ENCODE measurements at regions not wholly inside any gene's neighbourhood (a gene's known extent, or its start where the extent isn't known, plus 50 kb on each side); places are given as distances from the start of the nearest gene placed in this dataset.

DNA sequence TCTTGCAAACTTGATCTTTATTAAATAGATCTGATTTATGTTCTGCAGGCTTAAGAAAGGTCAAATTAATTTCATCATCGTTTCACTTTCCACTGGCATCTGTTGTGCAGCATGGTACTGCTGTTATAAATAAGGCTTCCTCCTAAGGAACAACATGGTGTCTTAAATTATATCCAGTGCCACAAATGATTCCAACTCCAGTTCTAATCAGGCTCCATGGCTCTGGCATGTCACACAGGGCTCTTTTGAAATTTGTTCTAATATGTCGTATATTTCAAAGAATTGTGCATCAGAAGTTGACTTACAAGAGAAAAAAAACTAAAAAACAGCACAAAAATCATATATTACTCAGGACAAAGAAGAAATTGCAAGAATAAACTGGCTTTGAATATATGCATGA lies 1090.8 kb upstream of the CELF2 start:
- Histone ChIP-seq H2BK12ac (ENCODE audit: low read length) (no peak overlapping the region), H3K36me3 (replicated peaks in 1 of 2; ENCODE audit: control insufficient read depth in 2 of 2, insufficient read depth in 2 of 2, low read length in 2 of 2) (no peaks in the 10 kb centered on the region), H3K14ac (ENCODE audit: low read length) (no peak overlapping the region), H3K4me3 (ENCODE audit: low read length in 2 of 2) (no peak overlapping the region), H3K27ac (replicated peaks; ENCODE audit: low read length) (no peak overlapping the region), H3K27me3 (ENCODE audit: control insufficient read depth in 3 of 3, insufficient read depth in 3 of 3, low read depth in 1 of 3, low read length in 3 of 3) (no peaks in the 10 kb centered on the region), H3K79me1 (ENCODE audit: low read depth, low read length) (no peaks in the 10 kb centered on the region), H2AK5ac (ENCODE audit: low read depth, low read length) (no peak overlapping the region), H4K91ac (ENCODE audit: low read depth, low read length, poor library complexity) (no peak overlapping the region), H3K4ac (ENCODE audit: low read length) (no peak overlapping the region), H3K18ac (ENCODE audit: low read length) (no peak overlapping the region), H3K4me1 (ENCODE audit: control insufficient read depth in 2 of 2, insufficient read depth in 1 of 2, low read depth in 1 of 2, low read length in 2 of 2) (no peaks in the 10 kb centered on the region), H2AFZ (ENCODE audit: low read length) (no peak overlapping the region), H2BK5ac (ENCODE audit: low read length) (no peak overlapping the region), H2BK120ac (ENCODE audit: low read depth, low read length) (no peak overlapping the region), H4K8ac (ENCODE audit: low read depth, low read length) (no peak overlapping the region), H2BK15ac (ENCODE audit: low read length) (no peak overlapping the region), H3K9me3 (replicated peaks in 1 of 2; ENCODE audit: control insufficient read depth in 2 of 2, insufficient read depth in 1 of 2, low read depth in 1 of 2, low read length in 2 of 2) (no peaks in the 10 kb centered on the region), H3K9ac (ENCODE audit: low read depth, low read length, poor library complexity) (no peak overlapping the region), H3K4me2 (ENCODE audit: insufficient read depth, low read length, poor library complexity, severe bottlenecking) (no peak overlapping the region), H3K23ac (ENCODE audit: low read depth, low read length, poor library complexity) (no peak overlapping the region)
- no CpG with 5 or more reads among the region's 2 CpGs for WGBS, 2 donors (ENCODE audit: extremely low coverage in 2 of 2, insufficient read length in 2 of 2, insufficient replicate concordance in 1 of 2)
- DNase-seq (ENCODE audit: low spot score): no peak

DNA sequence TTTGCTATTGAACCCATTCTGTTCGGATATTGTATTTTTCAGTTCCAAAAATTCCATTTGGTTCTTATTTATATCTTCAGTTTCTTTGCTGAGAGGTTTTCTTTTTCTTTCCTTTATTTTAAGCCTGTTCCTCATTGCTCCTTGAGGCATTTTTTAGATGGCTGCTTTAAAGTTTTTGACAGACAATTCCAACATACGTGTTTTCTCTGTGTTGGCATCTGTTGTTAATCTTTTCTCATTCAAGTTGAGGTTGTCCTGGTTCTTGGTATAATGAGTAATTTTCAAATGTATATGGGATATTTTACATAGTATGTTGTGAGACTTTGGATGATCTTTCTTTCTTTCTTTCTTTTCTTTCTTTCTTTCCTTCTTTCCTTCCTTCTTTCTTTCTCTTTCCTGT lies 1078.0 kb upstream of the CELF2 start:
- Histone ChIP-seq H3K18ac (ENCODE audit: low read length) (no peak overlapping the region), H3K4me1 (ENCODE audit: control insufficient read depth in 2 of 2, insufficient read depth in 1 of 2, low read depth in 1 of 2, low read length in 2 of 2) (peaks cover 0 to 2% of the 10 kb centered on the region in 2 donors), H3K4me3 (ENCODE audit: low read length in 2 of 2) (no peak overlapping the region), H3K27ac (replicated peaks; ENCODE audit: low read length) (no peak overlapping the region), H3K4me2 (ENCODE audit: insufficient read depth, low read length, poor library complexity, severe bottlenecking) (no peak overlapping the region), H2BK5ac (ENCODE audit: low read length) (no peak overlapping the region), H3K14ac (ENCODE audit: low read length) (no peak overlapping the region), H2BK12ac (ENCODE audit: low read length) (no peak overlapping the region), H3K4ac (ENCODE audit: low read length) (no peak overlapping the region), H2BK120ac (ENCODE audit: low read depth, low read length) (no peak overlapping the region), H3K79me1 (ENCODE audit: low read depth, low read length) (no peaks in the 10 kb centered on the region), H4K8ac (ENCODE audit: low read depth, low read length) (no peak overlapping the region), H2AFZ (ENCODE audit: low read length) (no peak overlapping the region), H3K27me3 (ENCODE audit: control insufficient read depth in 3 of 3, insufficient read depth in 3 of 3, low read depth in 1 of 3, low read length in 3 of 3) (no peaks in the 10 kb centered on the region), H2AK5ac (ENCODE audit: low read depth, low read length) (no peak overlapping the region), H2BK15ac (ENCODE audit: low read length) (no peak overlapping the region), H3K9me3 (replicated peaks in 1 of 2; ENCODE audit: control insufficient read depth in 2 of 2, insufficient read depth in 1 of 2, low read depth in 1 of 2, low read length in 2 of 2) (peaks cover 0 to 4% of the 10 kb centered on the region in 2 donors), H3K36me3 (replicated peaks in 1 of 2; ENCODE audit: control insufficient read depth in 2 of 2, insufficient read depth in 2 of 2, low read length in 2 of 2) (no peaks in the 10 kb centered on the region), H3K23ac (ENCODE audit: low read depth, low read length, poor library complexity) (no peak overlapping the region), H3K9ac (ENCODE audit: low read depth, low read length, poor library complexity) (no peak overlapping the region), H4K91ac (ENCODE audit: low read depth, low read length, poor library complexity) (no peak overlapping the region)
- no peak for DNase-seq (ENCODE audit: low spot score)
- no CpG with 5 or more reads among the region's 2 CpGs for WGBS, 2 donors (ENCODE audit: extremely low coverage in 2 of 2, insufficient read length in 2 of 2, insufficient replicate concordance in 1 of 2)

DNA sequence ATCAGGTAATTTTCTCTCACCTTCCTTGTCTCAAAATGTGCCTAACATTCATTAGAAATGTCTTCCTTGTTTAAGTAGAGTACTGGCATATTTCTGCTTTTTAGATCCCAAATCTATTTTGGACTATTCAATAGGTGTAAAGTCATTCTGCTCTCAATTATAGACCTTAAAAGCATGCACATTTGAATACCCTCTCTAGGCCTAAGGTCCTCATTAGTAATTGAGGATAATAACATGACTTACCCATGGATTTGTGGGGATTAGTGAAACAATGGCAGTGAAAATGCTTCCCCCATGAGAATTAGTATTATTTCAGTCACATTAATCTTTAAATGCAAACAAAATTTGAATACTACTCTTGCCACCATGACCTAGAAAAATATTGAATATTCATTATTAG lies 1073.0 kb upstream of the CELF2 start:
- H3K4me2 ChIP-seq (ENCODE audit: insufficient read depth, low read length, poor library complexity, severe bottlenecking): no peak overlapping the region
- no peak overlapping the region for H3K23ac ChIP-seq (ENCODE audit: low read depth, low read length, poor library complexity)
- H3K79me1 ChIP-seq (ENCODE audit: low read depth, low read length): no peaks in the 10 kb centered on the region
- H3K27ac ChIP-seq (replicated peaks; ENCODE audit: low read length): peak overlapping the region; percentile 21
- H3K9ac ChIP-seq (ENCODE audit: low read depth, low read length, poor library complexity): no peak overlapping the region
- no peak overlapping the region for H3K4ac ChIP-seq (ENCODE audit: low read length)
- no peak overlapping the region for H2BK5ac ChIP-seq (ENCODE audit: low read length)
- H3K36me3 ChIP-seq (replicated peaks in 1 of 2; ENCODE audit: control insufficient read depth in 2 of 2, insufficient read depth in 2 of 2, low read length in 2 of 2): no peaks in the 10 kb centered on the region
- DNase-seq (ENCODE audit: low spot score): no peak
- H2AFZ ChIP-seq (ENCODE audit: low read length): no peak overlapping the region
- H3K9me3 ChIP-seq (replicated peaks in 1 of 2; ENCODE audit: control insufficient read depth in 2 of 2, insufficient read depth in 1 of 2, low read depth in 1 of 2, low read length in 2 of 2): peaks cover 0 to 2% of the 10 kb centered on the region in 2 donors
- H3K4me3 ChIP-seq (ENCODE audit: low read length in 2 of 2): no peak overlapping the region
- H2BK15ac ChIP-seq (ENCODE audit: low read length): no peak overlapping the region
- no peak overlapping the region for H4K91ac ChIP-seq (ENCODE audit: low read depth, low read length, poor library complexity)
- H3K14ac ChIP-seq (ENCODE audit: low read length): no peak overlapping the region
- H3K4me1 ChIP-seq (ENCODE audit: control insufficient read depth in 2 of 2, insufficient read depth in 1 of 2, low read depth in 1 of 2, low read length in 2 of 2): peaks cover 0 to 6% of the 10 kb centered on the region in 2 donors
- no peak overlapping the region for H3K18ac ChIP-seq (ENCODE audit: low read length)
- H3K27me3 ChIP-seq (ENCODE audit: control insufficient read depth in 3 of 3, insufficient read depth in 3 of 3, low read depth in 1 of 3, low read length in 3 of 3): no peaks in the 10 kb centered on the region
- no peak overlapping the region for H2AK5ac ChIP-seq (ENCODE audit: low read depth, low read length)
- no peak overlapping the region for H2BK120ac ChIP-seq (ENCODE audit: low read depth, low read length)
- no peak overlapping the region for H2BK12ac ChIP-seq (ENCODE audit: low read length)
- H4K8ac ChIP-seq (ENCODE audit: low read depth, low read length): no peak overlapping the region

DNA sequence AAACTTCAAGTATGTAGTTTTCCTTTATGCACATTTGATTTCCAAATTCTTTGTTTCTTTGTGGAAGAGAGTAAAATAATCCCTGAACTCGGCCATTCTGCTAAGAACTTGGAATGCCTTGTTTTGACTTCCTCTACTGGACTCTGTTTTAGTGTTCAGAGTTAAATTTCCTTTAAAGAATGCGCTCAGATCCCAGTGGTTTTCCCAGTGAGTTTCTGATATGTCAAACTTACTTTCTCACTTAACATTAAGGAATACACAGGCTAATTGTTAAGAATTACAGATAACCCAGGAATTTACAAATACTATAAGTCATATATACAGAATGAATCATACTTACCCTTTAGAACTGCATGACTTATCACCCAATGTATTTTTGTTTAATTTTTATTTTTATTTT lies 1067.6 kb upstream of the CELF2 start:
- H3K18ac ChIP-seq (ENCODE audit: low read length): no peak overlapping the region
- H4K8ac ChIP-seq (ENCODE audit: low read depth, low read length): no peak overlapping the region
- H3K27ac ChIP-seq (replicated peaks; ENCODE audit: low read length): no peak overlapping the region
- H2BK15ac ChIP-seq (ENCODE audit: low read length): no peak overlapping the region
- no peak overlapping the region for H3K4ac ChIP-seq (ENCODE audit: low read length)
- peaks cover 0 to 2% of the 10 kb centered on the region in 2 donors for H3K4me1 ChIP-seq (ENCODE audit: control insufficient read depth in 2 of 2, insufficient read depth in 1 of 2, low read depth in 1 of 2, low read length in 2 of 2)
- H3K9ac ChIP-seq (ENCODE audit: low read depth, low read length, poor library complexity): no peak overlapping the region
- H3K14ac ChIP-seq (ENCODE audit: low read length): no peak overlapping the region
- H2BK5ac ChIP-seq (ENCODE audit: low read length): no peak overlapping the region
- no peaks in the 10 kb centered on the region for H3K36me3 ChIP-seq (replicated peaks in 1 of 2; ENCODE audit: control insufficient read depth in 2 of 2, insufficient read depth in 2 of 2, low read length in 2 of 2)
- no peak overlapping the region for H2AFZ ChIP-seq (ENCODE audit: low read length)
- H2AK5ac ChIP-seq (ENCODE audit: low read depth, low read length): no peak overlapping the region
- no peak overlapping the region for H2BK120ac ChIP-seq (ENCODE audit: low read depth, low read length)
- H3K79me1 ChIP-seq (ENCODE audit: low read depth, low read length): no peaks in the 10 kb centered on the region
- no peaks in the 10 kb centered on the region for H3K9me3 ChIP-seq (replicated peaks in 1 of 2; ENCODE audit: control insufficient read depth in 2 of 2, insufficient read depth in 1 of 2, low read depth in 1 of 2, low read length in 2 of 2)
- H3K4me2 ChIP-seq (ENCODE audit: insufficient read depth, low read length, poor library complexity, severe bottlenecking): no peak overlapping the region
- no peak overlapping the region for H3K4me3 ChIP-seq (ENCODE audit: low read length in 2 of 2)
- DNase-seq (ENCODE audit: low spot score): no peak
- WGBS, 2 donors (ENCODE audit: extremely low coverage in 2 of 2, insufficient read length in 2 of 2, insufficient replicate concordance in 1 of 2): no CpG with 5 or more reads among the region's 2 CpGs
- H3K23ac ChIP-seq (ENCODE audit: low read depth, low read length, poor library complexity): no peak overlapping the region
- no peak overlapping the region for H4K91ac ChIP-seq (ENCODE audit: low read depth, low read length, poor library complexity)
- H2BK12ac ChIP-seq (ENCODE audit: low read length): no peak overlapping the region
- no peaks in the 10 kb centered on the region for H3K27me3 ChIP-seq (ENCODE audit: control insufficient read depth in 3 of 3, insufficient read depth in 3 of 3, low read depth in 1 of 3, low read length in 3 of 3)

Measured in neuronal stem cell (in vitro differentiated cells).